Midbrain (tissue), 1 donor: ENCODE measurements at regions not wholly inside any gene's neighbourhood (a gene's known extent, or its start where the extent isn't known, plus 50 kb on each side); places are given as distances from the start of the nearest gene placed in this dataset.
"Not testable (repeated sequence)": the region's sequence is repeated elsewhere in the genome, so short reads cannot be mapped to it uniquely, and the experiment has no call there.

Experiments used
- DNase-seq: peaks from one replicate; lab custom pipeline; 2025; lab: John Stamatoyannopoulos, UW

DNA sequence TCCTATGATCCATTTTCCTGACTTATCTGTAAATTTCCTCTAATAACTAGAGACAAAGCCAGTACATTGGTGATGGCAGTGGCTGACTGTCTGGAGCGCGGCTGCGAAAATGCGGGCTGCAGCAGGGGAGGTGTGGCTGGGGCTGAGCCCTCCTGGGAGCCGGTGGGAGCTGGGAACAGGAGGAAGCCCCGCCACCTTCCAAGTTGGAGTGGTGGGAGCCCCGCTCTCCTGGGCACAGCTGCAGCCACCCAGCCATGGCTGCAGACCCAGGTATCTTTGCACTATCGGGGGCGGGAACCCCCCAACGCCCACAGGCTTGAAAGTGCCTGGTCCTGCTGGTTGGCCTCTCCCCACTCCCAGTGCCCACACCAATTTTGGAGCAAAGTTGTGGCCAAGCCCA lies 633.0 kb upstream of the TMEFF2 start:
- no peak for DNase-seq

DNA sequence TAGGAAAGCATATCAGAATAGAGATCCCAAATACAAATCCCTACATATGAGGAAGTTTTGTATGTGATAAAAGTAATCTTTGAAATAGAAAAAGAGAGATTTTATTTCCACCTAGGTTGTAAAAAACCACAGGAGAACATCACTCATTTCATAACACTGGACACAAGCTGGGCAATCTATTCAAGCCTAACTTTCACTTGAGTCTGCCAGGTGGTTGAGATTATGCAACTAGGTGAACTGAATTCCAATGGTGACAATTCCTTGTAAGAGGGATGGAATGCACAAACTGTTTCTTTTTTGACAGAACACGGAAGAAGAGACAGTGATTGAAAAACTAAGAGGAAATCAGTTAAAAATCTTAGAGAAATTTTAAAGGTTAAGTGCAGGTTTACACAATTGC lies 619.6 kb upstream of the TMEFF2 start:
- no peak for DNase-seq

DNA sequence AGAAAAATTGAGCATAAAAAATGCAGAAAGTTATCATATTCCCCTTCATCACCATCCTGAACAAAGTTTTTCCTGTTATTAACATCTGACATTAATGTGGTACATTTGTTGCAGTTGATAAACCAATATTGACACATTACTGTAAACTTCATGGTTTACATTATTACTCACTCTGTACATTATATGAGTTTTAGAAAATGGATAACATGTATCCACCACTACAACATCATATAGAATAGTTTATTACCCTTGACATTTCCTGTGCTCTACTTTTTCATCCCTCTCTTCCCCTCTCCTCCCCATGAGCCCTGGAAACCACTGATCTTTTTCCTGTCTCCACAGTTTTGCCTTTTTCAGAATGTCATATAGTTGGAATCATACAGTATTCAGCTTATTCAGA lies 618.6 kb upstream of the TMEFF2 start:
- no peak for DNase-seq

DNA sequence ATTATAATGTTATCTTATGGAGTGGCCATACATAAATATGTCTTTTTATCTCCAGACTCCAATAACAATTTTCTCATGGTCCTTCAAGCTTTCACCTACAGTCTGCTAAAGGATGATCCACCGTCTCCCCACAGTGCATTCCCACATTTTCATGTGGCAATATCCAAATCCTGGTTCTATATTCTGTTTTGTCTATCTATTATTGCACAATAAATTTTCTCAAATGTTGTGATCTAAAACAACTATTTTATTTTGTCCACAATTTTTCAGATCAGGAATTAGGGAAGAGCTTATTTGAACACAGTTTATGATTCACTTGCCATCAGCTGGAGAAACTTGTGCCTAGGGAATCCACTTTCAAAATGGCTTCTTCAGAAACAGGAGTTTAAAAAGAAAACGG lies 614.4 kb upstream of the TMEFF2 start:
- DNase-seq, result no peak

DNA sequence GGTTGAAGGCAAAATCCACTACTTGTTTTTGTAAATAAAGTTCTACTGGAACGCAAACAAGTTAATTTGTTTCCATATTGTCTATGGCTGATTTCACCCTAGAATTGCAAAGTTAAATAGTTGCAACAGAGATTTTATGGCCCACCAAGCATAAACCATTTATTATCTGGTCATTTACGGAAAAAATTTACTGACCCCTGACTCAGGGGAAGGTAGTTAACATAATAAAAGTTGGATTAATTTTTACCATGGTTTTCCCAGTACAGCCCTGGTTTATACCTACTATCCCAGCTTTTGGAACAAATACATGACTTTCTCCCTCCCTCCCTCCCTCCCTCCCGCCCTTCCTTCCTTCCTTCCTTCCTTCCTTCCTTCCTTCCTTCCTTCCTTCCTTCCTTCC lies 588.9 kb upstream of the TMEFF2 start:
- no peak for DNase-seq

DNA sequence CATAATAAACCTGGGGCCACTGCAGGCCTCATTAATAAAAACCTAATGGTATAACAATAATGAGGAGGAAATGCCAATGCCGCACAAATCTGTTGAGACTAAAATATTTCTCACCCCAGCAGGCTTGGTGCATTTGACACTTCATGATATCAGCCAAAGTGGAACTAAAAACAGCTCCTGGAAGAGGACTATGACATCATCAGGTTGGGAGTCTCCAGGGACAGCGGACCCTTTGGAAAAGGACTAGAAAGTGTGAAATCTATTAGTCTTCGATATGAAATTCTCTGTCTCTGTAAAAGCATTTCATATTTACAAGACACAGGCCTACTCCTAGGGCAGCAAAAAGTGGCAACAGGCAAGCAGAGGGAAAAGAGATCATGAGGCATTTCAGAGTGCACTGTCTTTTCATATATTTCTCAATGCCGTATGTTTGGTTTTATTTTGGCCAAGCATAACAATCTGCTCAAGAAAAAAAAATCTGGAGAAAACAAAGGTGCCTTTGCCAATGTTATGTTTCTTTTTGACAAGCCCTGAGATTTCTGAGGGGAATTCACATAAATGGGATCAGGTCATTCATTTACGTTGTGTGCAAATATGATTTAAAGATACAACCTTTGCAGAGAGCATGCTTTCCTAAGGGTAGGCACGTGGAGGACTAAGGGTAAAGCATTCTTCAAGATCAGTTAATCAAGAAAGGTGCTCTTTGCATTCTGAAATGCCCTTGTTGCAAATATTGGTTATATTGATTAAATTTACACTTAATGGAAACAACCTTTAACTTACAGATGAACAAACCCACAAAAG lies 580.9 kb upstream of the TMEFF2 start:
- DNase-seq, result no peak

DNA sequence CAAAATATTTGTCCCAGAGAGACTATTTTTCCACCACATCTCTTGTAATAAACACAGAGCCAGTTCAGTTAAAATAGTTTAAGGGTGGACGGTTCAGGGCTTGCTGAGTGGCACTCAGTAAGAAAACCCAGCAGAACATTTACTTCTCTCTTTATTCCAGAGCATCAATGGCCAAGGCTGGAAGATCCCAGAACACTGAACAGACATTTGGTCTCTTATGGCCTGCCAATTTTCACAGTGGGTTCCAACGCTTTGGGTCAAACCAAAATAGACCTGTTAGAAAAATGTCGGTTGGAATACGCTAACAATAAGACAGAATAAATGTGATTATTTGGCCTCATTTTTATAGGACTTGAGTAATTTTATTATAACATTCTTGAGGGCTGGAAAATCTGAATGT lies 580.3 kb upstream of the TMEFF2 start:
- no peak for DNase-seq

DNA sequence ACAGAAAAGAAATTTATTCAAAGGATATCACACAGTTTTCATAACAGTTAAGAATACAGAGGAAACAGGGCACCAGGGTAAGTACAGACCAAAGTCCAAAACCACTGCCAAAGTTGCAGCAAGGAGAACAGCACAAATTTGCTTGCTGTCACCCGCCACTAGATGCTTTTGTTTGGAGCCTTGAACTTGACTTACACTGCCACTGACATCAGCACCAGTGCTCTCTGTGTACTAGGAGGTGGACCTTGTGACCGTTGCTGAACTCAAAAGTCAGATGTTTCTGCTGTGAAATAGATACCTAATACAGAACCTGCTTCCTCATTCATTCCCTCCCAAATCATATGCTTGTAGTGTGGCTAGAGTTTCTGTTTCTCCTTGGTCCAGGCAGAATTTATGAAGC lies 578.3 kb upstream of the TMEFF2 start:
- no peak for DNase-seq

DNA sequence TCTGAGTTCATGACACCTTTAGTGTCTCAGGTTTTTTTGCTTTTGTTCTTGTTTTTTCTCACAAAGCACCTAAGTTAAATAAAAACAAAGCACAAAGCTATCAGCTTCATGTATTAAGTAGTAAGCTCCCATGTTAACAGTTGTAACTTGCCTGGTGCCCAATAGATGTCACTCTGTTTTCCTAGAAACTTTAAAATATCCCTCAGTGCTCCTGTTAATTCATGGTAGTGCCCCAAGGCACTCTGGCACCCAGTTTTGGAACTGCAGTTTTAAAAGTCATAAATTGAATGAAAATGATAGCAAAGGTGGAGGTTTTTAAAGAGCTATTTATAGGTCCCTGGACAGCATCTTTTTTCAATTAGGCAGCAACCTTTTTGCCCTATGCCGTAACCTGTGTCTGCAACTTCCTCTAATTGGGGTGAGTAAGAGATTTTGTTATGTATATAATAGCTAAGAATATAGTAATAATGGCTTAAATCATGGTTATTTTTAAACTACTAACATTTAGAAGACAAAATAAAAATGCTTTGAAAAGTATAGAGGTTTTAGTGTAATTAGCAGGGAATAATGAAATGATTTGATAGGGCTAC lies 555.0 kb upstream of the TMEFF2 start:
- DNase-seq, result no peak

DNA sequence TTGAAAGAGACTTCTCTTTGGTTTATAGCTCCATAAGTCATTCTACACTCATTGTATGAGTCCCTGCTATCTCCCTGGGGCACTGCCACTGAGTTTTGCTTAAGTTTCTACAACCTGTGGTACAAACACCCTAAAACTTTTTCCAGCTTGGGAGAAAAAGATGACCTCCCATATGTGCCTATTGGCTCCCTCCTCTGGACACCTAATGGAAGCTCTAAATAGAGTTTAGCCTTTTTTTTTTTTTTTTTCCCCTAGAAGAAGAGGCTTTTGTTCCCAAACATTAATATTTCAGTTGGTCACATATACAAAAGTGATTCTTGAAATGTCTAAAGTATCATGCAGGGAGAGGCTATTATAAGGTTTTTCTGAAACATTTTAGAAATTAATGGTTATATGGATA lies 547.2 kb upstream of the TMEFF2 start:
- DNase-seq, result no peak

DNA sequence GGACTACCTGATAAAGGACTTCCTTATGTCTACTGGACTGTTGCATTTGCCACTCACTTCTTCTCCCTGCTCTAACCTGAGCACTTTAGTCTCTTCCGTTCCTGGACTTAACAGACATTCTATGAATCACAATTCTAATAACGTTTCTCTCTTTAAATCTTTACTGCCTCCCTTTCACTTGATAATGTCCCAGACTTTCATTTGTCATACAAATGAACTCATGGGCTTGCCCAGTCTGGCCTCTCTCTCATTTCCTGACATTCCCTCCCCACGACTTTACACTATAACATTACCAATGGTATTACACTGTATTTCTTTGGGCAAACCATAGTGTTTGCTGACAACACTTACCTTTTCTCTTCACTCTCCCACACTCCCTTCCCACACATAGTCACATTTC lies 540.7 kb upstream of the TMEFF2 start:
- DNase-seq, result no peak

DNA sequence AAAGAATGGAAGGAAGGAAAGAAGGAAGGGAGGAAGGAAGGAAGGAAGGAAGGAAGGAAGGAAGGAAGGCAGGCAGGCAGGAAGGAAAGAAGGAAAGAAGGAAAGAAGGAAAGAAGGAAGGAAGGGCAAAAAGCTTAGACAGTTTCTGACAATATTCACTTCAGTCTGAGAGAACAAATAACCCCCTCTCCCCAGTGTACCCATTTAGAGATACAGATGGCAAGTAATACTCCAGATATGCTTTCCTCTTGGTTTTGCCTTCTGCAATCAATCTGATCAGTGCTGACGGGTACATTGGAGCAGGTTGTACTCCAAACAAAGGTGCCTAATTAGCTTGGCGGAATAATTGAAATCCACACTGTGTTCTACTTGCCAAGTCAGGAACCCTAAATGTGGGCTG lies 534.6 kb upstream of the TMEFF2 start:
- DNase-seq, result no peak

DNA sequence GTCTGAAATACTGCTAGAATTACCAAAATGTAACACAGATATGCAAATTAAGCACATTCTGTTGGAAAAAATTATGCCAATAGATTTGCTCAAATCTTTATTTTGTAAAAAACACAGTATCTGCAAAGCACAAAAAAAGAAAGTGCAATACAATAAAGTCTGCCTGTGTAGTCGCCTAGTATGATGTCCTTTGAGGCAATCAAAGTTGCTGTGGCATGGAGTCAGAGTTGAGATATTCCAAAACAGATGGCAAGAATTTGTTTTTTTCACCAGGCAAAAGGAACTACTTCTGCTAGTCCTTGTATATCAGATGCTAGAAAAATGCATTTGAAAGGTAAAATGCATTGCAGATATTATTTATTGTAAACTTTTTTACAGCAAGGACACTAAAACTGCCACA lies 531.3 kb upstream of the TMEFF2 start:
- no peak for DNase-seq

DNA sequence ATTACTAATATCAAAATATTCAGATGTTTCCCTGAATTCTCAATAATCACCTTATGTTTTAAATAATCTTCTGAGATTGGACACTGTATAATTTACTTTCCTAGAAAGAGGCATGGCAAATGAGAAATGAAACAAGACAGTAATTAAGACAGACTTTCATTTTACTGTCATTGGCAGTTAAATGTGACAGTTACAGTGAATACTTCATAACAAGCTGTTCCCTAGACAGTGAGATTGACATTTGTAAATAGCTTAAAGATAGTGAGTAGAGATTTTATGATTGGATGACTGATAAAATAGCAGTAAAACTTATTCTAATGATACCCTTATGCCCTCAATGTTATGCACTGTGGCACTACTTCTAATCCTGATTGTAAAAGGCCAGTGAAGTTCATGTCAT lies 524.9 kb upstream of the TMEFF2 start:
- no peak for DNase-seq

DNA sequence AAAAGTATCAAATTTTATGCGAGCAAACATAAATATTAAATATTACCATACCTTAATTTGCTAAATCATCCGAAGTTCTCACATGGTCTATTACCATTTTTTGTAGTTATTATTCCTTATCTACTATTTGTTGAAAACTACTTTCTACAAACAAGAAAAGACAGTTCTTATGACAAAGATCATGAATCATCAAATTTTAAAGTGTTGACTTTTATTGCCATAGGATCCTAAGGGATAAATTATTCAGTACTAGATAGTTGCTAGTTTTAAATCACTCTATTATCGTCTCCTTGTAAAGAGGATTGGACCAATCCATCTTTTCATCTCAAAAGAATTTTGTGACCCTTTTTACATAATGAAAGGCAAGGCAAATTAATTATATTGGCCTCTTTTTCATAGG lies 523.6 kb upstream of the TMEFF2 start:
- DNase-seq, result no peak

DNA sequence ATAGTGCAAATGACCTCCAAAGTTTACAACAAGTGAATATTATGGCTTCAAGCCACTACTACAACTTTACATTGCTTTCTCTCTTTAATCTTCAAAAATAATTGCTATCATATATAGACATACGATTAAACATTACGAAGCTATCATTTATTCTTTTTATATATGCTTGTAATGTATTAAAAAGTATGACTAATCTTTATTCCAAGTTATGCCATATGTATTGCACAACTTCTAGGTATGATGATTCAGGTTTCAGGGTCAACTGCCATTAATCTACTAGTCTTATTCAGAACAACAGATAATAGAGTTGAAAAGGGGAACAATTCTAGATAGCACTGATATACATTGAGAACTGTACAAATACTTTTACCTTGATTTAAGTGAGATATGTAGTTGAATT lies 506.2 kb upstream of the TMEFF2 start:
- DNase-seq, result no peak

DNA sequence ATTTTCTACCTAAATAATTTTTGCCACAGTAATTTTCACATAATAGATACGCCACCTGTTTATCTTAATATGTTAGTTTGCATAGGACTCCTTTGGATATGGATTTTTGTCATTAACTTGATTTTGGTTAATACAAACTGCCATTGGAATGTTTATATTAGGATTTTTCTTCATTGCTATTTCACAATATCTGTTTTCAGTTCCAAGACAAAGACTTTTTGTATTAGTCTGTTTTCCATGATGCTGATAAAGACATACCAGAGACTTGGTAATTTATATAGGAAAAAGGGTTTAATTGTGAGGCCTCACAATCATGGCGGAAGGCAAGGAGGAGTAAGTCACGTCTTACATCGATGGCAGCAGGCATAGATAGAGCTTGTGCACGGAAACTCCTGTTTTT lies 503.1 kb upstream of the TMEFF2 start:
- no peak for DNase-seq

DNA sequence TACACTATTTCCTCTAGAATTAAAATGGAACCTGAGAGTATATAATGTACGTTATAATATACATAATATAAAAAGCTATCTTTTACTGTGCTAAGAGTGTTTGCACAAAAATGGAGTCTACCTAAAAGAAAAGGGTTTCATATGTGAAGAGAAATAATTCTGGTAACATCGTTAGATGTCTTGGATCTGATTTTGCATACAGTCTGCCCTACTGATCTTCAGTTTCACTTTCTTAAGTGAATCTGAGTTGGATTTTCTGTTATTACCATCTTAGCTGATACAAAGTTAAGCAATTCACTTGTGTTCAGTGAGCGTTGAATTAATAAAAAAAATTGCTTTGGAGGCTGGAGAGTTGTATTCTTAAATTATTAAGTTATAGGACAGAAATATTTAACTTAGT lies 502.1 kb upstream of the TMEFF2 start:
- no peak for DNase-seq

DNA sequence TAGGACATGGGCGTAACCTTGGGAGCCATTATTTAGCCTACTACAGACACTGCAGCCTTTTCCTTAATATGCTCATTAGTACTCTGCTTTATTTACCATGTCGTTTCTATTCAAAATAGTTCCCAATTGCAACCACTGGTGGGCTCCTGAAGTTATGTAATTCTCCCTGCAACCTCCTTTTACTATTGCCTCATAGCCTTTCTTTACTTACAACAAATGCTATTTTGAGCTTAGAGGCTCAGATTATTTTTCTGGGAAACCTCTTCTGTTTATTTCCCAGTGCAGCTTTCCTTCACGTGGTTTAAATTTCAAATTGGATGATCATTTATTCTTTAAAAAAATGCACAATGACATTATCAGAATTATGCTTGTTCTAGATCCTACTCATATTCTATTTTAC lies 492.3 kb upstream of the TMEFF2 start:
- no peak for DNase-seq

DNA sequence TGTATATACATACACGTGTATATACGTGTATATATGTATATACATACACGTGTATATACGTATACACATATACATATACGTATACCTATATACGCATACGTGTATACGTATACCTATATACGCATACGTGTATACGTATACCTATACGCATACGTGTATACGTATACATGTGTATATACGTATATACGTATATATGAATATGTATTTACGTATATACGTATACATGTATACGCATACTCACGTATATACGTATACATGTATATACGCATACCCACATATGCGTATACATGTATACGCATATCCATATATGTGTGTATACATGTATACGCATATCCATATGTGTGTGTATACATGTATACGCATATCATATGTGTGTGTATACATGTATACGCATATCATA lies 487.8 kb upstream of the TMEFF2 start:
- not testable (repeated sequence) for DNase-seq

DNA sequence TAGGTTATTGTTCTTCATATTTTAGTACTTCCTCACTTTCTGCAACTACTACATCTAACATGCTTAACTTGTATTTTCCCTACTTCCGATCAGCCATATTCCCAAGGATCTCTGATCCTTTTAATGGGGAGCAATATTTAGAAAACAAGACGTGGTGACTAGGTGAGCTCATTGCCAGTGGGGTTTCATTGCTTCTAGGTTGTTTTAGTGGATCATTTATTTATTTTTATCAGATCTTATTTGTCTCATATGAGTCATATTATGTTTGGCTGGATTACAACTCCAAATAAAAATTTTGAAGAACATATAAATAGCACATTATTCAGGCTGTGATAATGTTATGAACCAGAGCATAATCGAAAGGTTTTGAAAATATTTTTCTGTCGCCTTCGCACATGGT lies 480.9 kb upstream of the TMEFF2 start:
- no peak for DNase-seq

DNA sequence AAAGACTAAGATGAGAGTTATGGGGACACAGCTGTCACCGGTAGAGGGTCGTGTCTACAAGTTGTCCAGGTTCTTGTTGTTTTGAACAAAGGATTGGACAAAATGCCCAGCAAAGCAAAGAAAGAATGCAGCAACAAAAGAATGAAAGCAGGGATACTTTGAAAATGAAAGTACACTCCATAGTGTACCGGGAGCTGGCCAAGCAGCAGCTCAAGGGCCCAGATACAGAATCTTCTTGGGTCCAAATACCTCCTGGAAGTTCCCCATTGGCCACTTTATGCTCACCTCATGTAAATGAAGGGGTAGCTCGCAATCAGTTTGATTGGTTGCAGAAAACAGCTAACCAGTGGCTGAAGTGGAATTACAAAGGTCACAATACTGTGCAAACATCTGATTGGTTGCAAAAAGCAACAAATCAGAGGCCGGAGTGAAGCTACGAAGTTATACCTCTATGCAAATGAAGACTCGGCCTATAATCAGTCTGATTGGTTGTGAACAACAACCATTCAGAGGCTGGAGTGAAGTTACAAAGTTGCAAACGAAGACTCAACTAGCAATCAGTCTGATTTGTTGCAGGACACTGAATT lies 474.9 kb upstream of the TMEFF2 start:
- DNase-seq, result no peak

DNA sequence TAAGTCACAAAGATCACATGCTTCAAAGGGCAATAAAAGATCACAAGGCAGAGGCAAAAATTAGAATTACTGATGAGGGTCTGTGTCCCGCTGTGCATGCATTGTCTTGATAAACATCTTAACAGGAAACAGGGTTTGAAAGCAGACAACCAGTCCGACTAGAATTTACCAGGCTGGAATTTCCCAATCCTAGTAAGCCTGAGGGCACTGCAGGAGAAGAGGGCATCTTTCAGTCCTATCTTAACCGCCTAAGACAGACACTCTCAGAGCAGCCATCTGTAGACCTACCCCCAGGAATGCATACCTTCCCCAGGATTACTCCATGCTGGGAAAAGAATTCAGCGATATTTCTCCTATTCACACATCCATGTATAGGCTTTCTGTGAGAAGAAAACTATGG lies 465.8 kb upstream of the TMEFF2 start:
- DNase-seq, result not testable (repeated sequence)

DNA sequence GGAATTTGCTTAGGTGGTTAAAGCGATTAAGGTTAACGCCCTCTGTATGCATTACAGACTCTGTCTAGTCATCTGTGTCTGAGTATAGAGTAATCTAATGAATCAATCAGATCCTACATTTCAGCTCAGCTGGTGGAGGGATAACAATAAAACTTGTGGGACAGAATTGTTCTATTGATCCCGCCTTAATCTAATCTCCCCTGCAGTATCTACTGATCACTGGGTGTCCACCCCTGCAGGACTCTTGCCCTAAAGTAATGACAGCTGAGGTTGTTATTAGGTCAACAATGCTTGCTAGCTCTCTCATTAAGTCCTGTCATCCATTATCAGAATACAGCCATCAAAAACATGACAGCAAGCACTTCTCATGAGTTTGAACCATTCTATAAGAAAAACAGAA lies 462.6 kb upstream of the TMEFF2 start:
- no peak for DNase-seq
